A549 (cell line): ENCODE measurements at regions not wholly inside any gene's neighbourhood (a gene's known extent, or its start where the extent isn't known, plus 50 kb on each side); places are given as distances from the start of the nearest gene placed in this dataset.

ENCODE experiments used
- ATAC-seq, 2 experiments: fragments of 200-7000 bp in 1 of 2; fragments of >200 bp in 1 of 2; cut with Nextera tagmentation in 1 of 2; cut with Tn5 transposase in 1 of 2; 3 replicates each; pipeline versions ENCODE4 v1.8.0 to v1.9.1; 2018 to 2020; ENCODE audit warnings: mild to moderate bottlenecking in 1 of 2, moderate library complexity in 1 of 2
- CTCF ChIA-PET: fragments of 300-600 bp; sonication (Branson Sonifier 250); formaldehyde crosslinking; extraction: SDS; loops from one replicate; lab custom pipeline; 2021; ENCODE audit warnings: antibody characterized with exemption, inconsistent platforms; lab: Yijun Ruan, JAX
- POLR2A ChIA-PET: fragments of 350-600 bp; formaldehyde crosslinking; extraction: SDS; loops from one replicate; lab custom pipeline; 2021; ENCODE audit warnings: antibody characterized with exemption, inconsistent platforms; lab: Yijun Ruan, JAX
- DNase-seq, 2 experiments: peaks; one replicate each; pipeline versions ENCODE4 v3.0.0 to v3.0.0-alpha.2; 2011 to 2016; ENCODE audit warnings: low read depth in 1 of 2, low spot score in 1 of 2
- FAIRE-seq: peaks from 2 replicates; lab custom pipeline; 2011; peaks lifted over from hg19 to GRCh38; lab: Jason Lieb, UNC
- H3K27ac ChIP-seq, 2 experiments: fragments of >200 bp; sonication (Bioruptor Twin); formaldehyde crosslinking; 3 replicates each; pipeline ENCODE4 v1.5.1; 2016 to 2017
- H3K4me1 ChIP-seq: fragments of >200 bp; sonication (Bioruptor Twin); formaldehyde crosslinking; 3 replicates; pipeline ENCODE4 v1.6.1; 2016
- H3K4me2 ChIP-seq: fragments of >200 bp; sonication (Bioruptor Twin); formaldehyde crosslinking; 3 replicates; pipeline ENCODE4 v1.6.1; 2016
- H3K4me3 ChIP-seq: fragments of >200 bp; sonication (Bioruptor Twin); formaldehyde crosslinking; 3 replicates; pipeline ENCODE4 v1.5.1; 2016
- H3K9me3 ChIP-seq: fragments of >200 bp; sonication (Bioruptor Twin); formaldehyde crosslinking; 3 replicates; pipeline ENCODE4 v1.6.1; 2016
- CBX2 ChIP-seq: fragments of 200-600 bp; sonication (generic); IDR thresholded peaks from 2 replicates; pipeline ENCODE4 v1.6.1; 2016; ENCODE audit warnings: low read depth, mild to moderate bottlenecking, borderline replicate concordance
- CHD2 ChIP-seq: fragments of 150-350 bp; IDR thresholded peaks from 2 replicates; pipeline ENCODE4 v1.6.1; 2014; ENCODE audit warnings: low read length; ENCODE audit not compliant: partially characterized antibody
- CTCF ChIP-seq: fragments of >200 bp; sonication (Bioruptor Twin); formaldehyde crosslinking; IDR thresholded peaks from 3 replicates; pipeline ENCODE4 v1.5.1; 2016
- EHF ChIP-seq: fragments of 250-450 bp; sonication (Bioruptor Pico); IDR thresholded peaks from 2 replicates; pipeline ENCODE4 v1.5.0; 2020; ENCODE audit warnings: mild to moderate bottlenecking
- EHMT2 ChIP-seq: fragments of 200-600 bp; sonication (generic); IDR thresholded peaks from 2 replicates; pipeline ENCODE4 v1.6.1; 2016; ENCODE audit warnings: antibody characterized with exemption, low read depth, mild to moderate bottlenecking, moderate library complexity
- ESRRA ChIP-seq: fragments of 150-350 bp; IDR thresholded peaks from 2 replicates; pipeline ENCODE4 v1.6.1; 2014; ENCODE audit warnings: mild to moderate bottlenecking, low read length, borderline replicate concordance
- FOSL2 ChIP-seq, 2 experiments: fragments of 450-650 bp in 1 of 2; fragments of >200 bp in 1 of 2; sonication (Bioruptor Twin) in 1 of 2; formaldehyde crosslinking; IDR thresholded peaks; 2 replicates each; pipeline versions ENCODE4 v1.5.0 to v1.6.1; 2016 to 2020; ENCODE audit warnings: mild to moderate bottlenecking in 1 of 2, moderate library complexity in 1 of 2
- HES2 ChIP-seq: fragments of >200 bp; sonication (Bioruptor Twin); formaldehyde crosslinking; IDR thresholded peaks from 2 replicates; pipeline ENCODE4 v1.6.1; 2016
- HOXB5 ChIP-seq: fragments of 250-450 bp; sonication (Bioruptor Pico); IDR thresholded peaks from 2 replicates; pipeline ENCODE4 v1.5.0; 2020; ENCODE audit warnings: mild to moderate bottlenecking, moderate library complexity
- KDM1A ChIP-seq: fragments of 200-600 bp; sonication (generic); IDR thresholded peaks from 2 replicates; pipeline ENCODE4 v1.6.1; 2016; ENCODE audit warnings: low read depth, mild to moderate bottlenecking
- MAFK ChIP-seq: fragments of 450-650 bp; IDR thresholded peaks from 2 replicates; pipeline ENCODE4 v1.6.1; 2014; ENCODE audit not compliant: partially characterized antibody
- MAZ ChIP-seq: fragments of 150-350 bp; IDR thresholded peaks from 2 replicates; pipeline ENCODE4 v1.6.1; 2014; ENCODE audit warnings: antibody characterized with exemption, low read depth, low read length, borderline replicate concordance
- MYC ChIP-seq: IDR thresholded peaks from 2 replicates; pipeline ENCODE4 v1.6.1; 2012; ENCODE audit warnings: mild to moderate bottlenecking, inconsistent platforms, low read length, improper control_type of control experiment, borderline replicate concordance
- POLR2A ChIP-seq: IDR thresholded peaks from 2 replicates; pipeline ENCODE4 v1.6.1; 2012; ENCODE audit warnings: mild to moderate bottlenecking, low read length
- RARB ChIP-seq: fragments of 250-450 bp; sonication (Bioruptor Pico); IDR thresholded peaks from 2 replicates; pipeline ENCODE4 v1.8.0; 2021; ENCODE audit warnings: mild to moderate bottlenecking, moderate library complexity
- REST ChIP-seq: fragments of 200-600 bp; sonication (generic); IDR thresholded peaks from 2 replicates; pipeline ENCODE4 v1.6.1; 2016; ENCODE audit warnings: antibody characterized with exemption, mild to moderate bottlenecking, moderate library complexity
- RNF2 ChIP-seq: fragments of 200-600 bp; sonication (generic); IDR thresholded peaks from 2 replicates; pipeline ENCODE4 v1.6.1; 2016; ENCODE audit warnings: low read depth, mild to moderate bottlenecking, antibody characterized with exemption, moderate library complexity, borderline replicate concordance
- TFCP2L1 ChIP-seq: fragments of 250-450 bp; sonication (Bioruptor Pico); IDR thresholded peaks from 2 replicates; pipeline ENCODE4 v1.5.0; 2021; ENCODE audit warnings: mild to moderate bottlenecking
- TP53 ChIP-seq: fragments of 250-450 bp; sonication (Bioruptor Pico); IDR thresholded peaks from 2 replicates; pipeline ENCODE4 v1.5.0; 2021; ENCODE audit warnings: mild to moderate bottlenecking, moderate library complexity
- USF2 ChIP-seq: fragments of 450-650 bp; IDR thresholded peaks from 2 replicates; pipeline ENCODE4 v1.6.1; 2014; ENCODE audit warnings: antibody characterized with exemption
- ZFP36 ChIP-seq: fragments of 450-650 bp; IDR thresholded peaks from 2 replicates; pipeline ENCODE4 v1.6.1; 2014; ENCODE audit warnings: borderline replicate concordance; ENCODE audit not compliant: partially characterized antibody
- WGBS: methylation state at CpG from one replicate; pipeline ENCODE4 v1.1.6; 2017; ENCODE audit errors: missing lambda C conversion rate; 5-methylcytosine and 5-hydroxymethylcytosine counted together

- TF ChIP-seq TP53 (CRISPR knock-in tag), result no peak
- no peak for TF ChIP-seq ESRRA
- TF ChIP-seq TFCP2L1, result no peak
- TF ChIP-seq EHMT2, result no peak
Measured at GRCh38 chr15:77733579-77734300, 101.0 kb upstream of the LINGO1 start (continued).

- ATAC-seq (no peak), FAIRE-seq (no peak), DNase-seq (no peak)
- ChIA-PET CTCF (interaction anchor here (1.3 to 2.7 kb wide), 5 partner anchors 8 to 100 kb away, joined by 3 to 14 read pairs (median 5); no protein-coding TSS in a partner anchor), POLR2A (no interaction called here)
- 55% methylated on average over 21 of the region's 22 CpGs for WGBS
- Histone ChIP-seq H3K4me3 (no peak overlapping the region), H3K4me2 (no peak overlapping the region), H3K4me1 (no peaks in the 10 kb centered on the region), H3K27ac (no peak overlapping the region), H3K9me3 (no peaks in the 10 kb centered on the region)
- TF ChIP-seq CBX2, result no peak
- TF ChIP-seq EHF (CRISPR knock-in tag), result no peak
- TF ChIP-seq ZFP36, result no peak
- no peak for TF ChIP-seq FOSL2 (IDR thresholded peaks at IDR 0.05)
- no peak for TF ChIP-seq FOSL2 (CRISPR knock-in tag; IDR thresholded peaks at IDR 0.05)
- TF ChIP-seq KDM1A, result no peak
- TF ChIP-seq RARB (CRISPR knock-in tag), result no peak
- no peak for TF ChIP-seq CHD2
- no peak for TF ChIP-seq RNF2
- no peak for TF ChIP-seq POLR2A
- TF ChIP-seq MAFK, result no peak
- TF ChIP-seq USF2, result no peak
- TF ChIP-seq MYC, result no peak
- TF ChIP-seq MAZ, result no peak
- no peak for TF ChIP-seq CTCF
- no peak for TF ChIP-seq HOXB5
- TF ChIP-seq HES2, result no peak
- TF ChIP-seq REST, result no peak
Measured at GRCh38 chr15:77732514-77733335, 100.0 kb upstream of the LINGO1 start.
